ENCODE measurements at regions not wholly inside any gene's neighbourhood (a gene's known extent, or its start where the extent isn't known, plus 50 kb on each side); places are given as distances from the start of the nearest gene placed in this dataset.

DNA sequence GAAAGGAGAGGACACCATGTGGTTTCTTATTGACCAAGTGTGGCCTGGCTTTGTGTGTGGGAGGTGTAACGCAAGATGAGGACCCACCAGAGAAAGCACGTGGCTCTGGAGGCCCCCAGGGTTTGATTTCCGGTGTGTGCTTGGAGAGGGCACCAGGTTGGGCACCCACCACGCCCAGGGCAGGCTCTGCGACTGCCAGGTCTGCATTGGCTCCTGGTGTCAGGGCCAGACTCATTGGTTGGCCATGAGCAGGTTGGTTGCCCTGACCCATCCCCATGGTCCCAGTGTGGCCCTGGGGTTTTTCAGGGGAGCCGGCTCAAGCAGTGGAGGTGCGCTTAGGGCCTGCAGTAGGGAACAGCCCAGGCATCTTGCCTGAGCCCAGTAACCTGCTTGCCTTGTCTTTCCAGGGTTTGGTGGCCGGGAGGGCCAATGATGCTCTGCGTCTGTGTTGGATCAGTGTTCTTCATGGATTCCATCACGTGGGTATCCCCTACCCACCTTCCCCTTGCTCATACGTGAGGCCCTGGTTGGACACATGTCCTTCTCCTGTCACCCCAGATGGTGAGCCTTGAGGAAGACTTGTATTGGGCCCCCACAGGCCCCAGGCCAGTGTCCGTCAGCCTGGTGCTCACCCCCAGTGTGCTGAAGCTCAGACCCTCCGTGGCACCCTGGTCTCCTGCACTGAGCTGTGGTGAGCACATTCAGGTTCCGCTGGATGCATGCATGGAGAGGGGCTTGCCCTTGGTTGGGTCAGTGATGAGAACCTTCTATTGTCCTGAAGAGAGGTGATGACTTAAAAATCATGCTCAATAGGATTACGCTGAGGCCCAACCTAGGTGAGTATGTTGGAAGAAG is 193.9 kb downstream of the UBE3A start:
- in situ Hi-C loops (cut with MboI; ENCODE audit: low sequenced_read_pairs) = no loop called here
- H3K18ac ChIP-seq (ENCODE audit: low read depth, low read length) = no peak overlapping the region

More for the DNA sequence above, 193.9 kb downstream of the UBE3A start:
- H3K4me3 ChIP-seq (ENCODE audit: insufficient read depth, low read depth, low read length) = no peak overlapping the region
- H2AK5ac ChIP-seq (ENCODE audit: low read depth, low read length) = no peak overlapping the region
- intact Hi-C loops (cut with micrococcal nuclease) (no loop called here), dilution Hi-C loops (cut with HindIII; ENCODE audit: low sequenced_read_pairs, unreplicated experiment) (no loop called here)
- H3K9me1 ChIP-seq (ENCODE audit: insufficient read depth, low read length) = no peaks in the 10 kb centered on the region
- H4K91ac ChIP-seq (ENCODE audit: insufficient read depth, low read depth, low read length) = no peak overlapping the region
- peaks cover 69% of the 10 kb centered on the region for H3K9me3 ChIP-seq (ENCODE audit: control insufficient read depth, insufficient read depth, low read length)
- TF ChIP-seq POLR2A (IDR thresholded peaks at IDR 0.05; ENCODE audit: low read depth, low read length) (no peak), MXI1 (IDR thresholded peaks at IDR 0.05; ENCODE audit: borderline replicate concordance, low read depth, low read length) (no peak), NFE2L2 (IDR thresholded peaks at IDR 0.05; ENCODE audit: low read depth, low read length) (no peak)
- TF ChIP-seq, protein P1, sequence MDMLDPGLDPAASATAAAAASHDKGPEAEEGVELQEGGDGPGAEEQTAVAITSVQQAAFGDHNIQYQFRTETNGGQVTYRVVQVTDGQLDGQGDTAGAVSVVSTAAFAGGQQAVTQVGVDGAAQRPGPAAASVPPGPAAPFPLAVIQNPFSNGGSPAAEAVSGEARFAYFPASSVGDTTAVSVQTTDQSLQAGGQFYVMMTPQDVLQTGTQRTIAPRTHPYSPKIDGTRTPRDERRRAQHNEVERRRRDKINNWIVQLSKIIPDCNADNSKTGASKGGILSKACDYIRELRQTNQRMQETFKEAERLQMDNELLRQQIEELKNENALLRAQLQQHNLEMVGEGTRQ (IDR thresholded peaks at IDR 0.05; ENCODE audit: low read depth, low read length) = no peak
- H3K14ac ChIP-seq (replicated peaks; ENCODE audit: low read depth, low read length) = no peak overlapping the region
- CTCF ChIA-PET = no interaction called here
- H2BK15ac ChIP-seq (ENCODE audit: low read depth, low read length) = no peak overlapping the region
- H3K79me1 ChIP-seq (ENCODE audit: low read depth in 1 of 2, low read length in 2 of 2) = no peaks in the 10 kb centered on the region
- H3K36me3 ChIP-seq (ENCODE audit: control insufficient read depth, insufficient read depth, low read length) = no peaks in the 10 kb centered on the region
- WGBS, 2 experiments (ENCODE audit: extremely low coverage in 2 of 2, insufficient read length in 1 of 2) = 43% methylated on average over 1 of the region's 15 CpGs; no CpG with 5 or more reads in 1 of the 2 experiments
- H4K20me1 ChIP-seq (ENCODE audit: insufficient read depth, low read length) = no peaks in the 10 kb centered on the region
- no TSS peak for BruUV-seq (replicated peaks)
- no peak overlapping the region for H3K27ac ChIP-seq (ENCODE audit: insufficient read depth, low read length)
- H3K4ac ChIP-seq (ENCODE audit: low read depth, low read length) = no peak overlapping the region
- ATAC-seq (ENCODE audit: low read depth) = no peak
- POLR2A ChIA-PET (ENCODE audit: unreplicated experiment) = no interaction called here
- H3K4me1 ChIP-seq (ENCODE audit: control insufficient read depth, insufficient read depth, low read length) = no peaks in the 10 kb centered on the region
- no peak overlapping the region for H3K23ac ChIP-seq (ENCODE audit: low read depth, low read length)
- no peak overlapping the region for H3K9ac ChIP-seq (ENCODE audit: low read depth, low read length)
- no peak overlapping the region for H2BK5ac ChIP-seq (ENCODE audit: low read depth, low read length, poor library complexity, severe bottlenecking)
- no peak overlapping the region for H2BK20ac ChIP-seq (ENCODE audit: low read depth, low read length)
- H2BK120ac ChIP-seq (ENCODE audit: low read depth, low read length) = no peak overlapping the region
- H4K8ac ChIP-seq (ENCODE audit: low read depth in 2 of 2, low read length in 2 of 2) = no peak overlapping the region
- H3K27me3 ChIP-seq (ENCODE audit: control insufficient read depth, insufficient read depth, low read length) = no peaks in the 10 kb centered on the region
- no peak overlapping the region for H2AFZ ChIP-seq (replicated peaks; ENCODE audit: low read length, poor library complexity)
- no peak overlapping the region for H3K4me2 ChIP-seq (ENCODE audit: low read depth, low read length)
- no peak overlapping the region for H2AK9ac ChIP-seq (replicated peaks; ENCODE audit: low read depth, low read length, poor library complexity)
- H4K5ac ChIP-seq (ENCODE audit: low read depth, low read length) = no peak overlapping the region
- no peak overlapping the region for H3K56ac ChIP-seq (ENCODE audit: extremely low read depth, insufficient read depth, low read length)
- no peak for DNase-seq
